HL-60 (cell line): ENCODE measurements at regions not wholly inside any gene's neighbourhood (a gene's known extent, or its start where the extent isn't known, plus 50 kb on each side); places are given as distances from the start of the nearest gene placed in this dataset.

Experiments used
- DNase-seq, 2 experiments: peaks; one replicate each; pipeline ENCODE4 v3.0.0-alpha.2; 2010 to 2020; ENCODE audit warnings: low read depth in 1 of 2, low spot score in 1 of 2
- H3K27ac ChIP-seq: fragments of 250-450 bp; sonication (Bioruptor Pico); replicated peaks from 2 replicates; pipeline ENCODE4 v1.5.1; 2020; ENCODE audit warnings: mild to moderate bottlenecking, moderate library complexity
- H3K27me3 ChIP-seq: fragments of 250-450 bp; sonication (Bioruptor Pico); 2 replicates; pipeline ENCODE4 v1.5.1; 2021; ENCODE audit warnings: mild to moderate bottlenecking, moderate library complexity; ENCODE audit not compliant: insufficient read depth, poor library complexity, severe bottlenecking
- H3K4me3 ChIP-seq: replicated peaks from 2 replicates; pipeline ENCODE4 v1.5.1; 2011; ENCODE audit warnings: mild to moderate bottlenecking, control low read depth, low read length; ENCODE audit not compliant: insufficient read depth
- GABPA ChIP-seq: IDR thresholded peaks from 2 replicates; pipeline ENCODE4 v1.6.1; 2012; ENCODE audit warnings: low read depth
- POLR2AphosphoS5 ChIP-seq: IDR thresholded peaks from 2 replicates; pipeline ENCODE4 v1.6.1; 2012; ENCODE audit warnings: low read depth
- REST ChIP-seq: IDR thresholded peaks from 2 replicates; pipeline ENCODE4 v1.6.1; 2012; ENCODE audit warnings: low read depth; ENCODE audit not compliant: insufficient replicate concordance
- SPI1 ChIP-seq: IDR thresholded peaks from 2 replicates; pipeline ENCODE4 v1.6.1; 2012; ENCODE audit warnings: low read depth, mild to moderate bottlenecking, borderline replicate concordance
- TF ChIP-seq, protein P1 (sequence below): IDR thresholded peaks from one replicate; pipeline ENCODE4 v1.5.1; 2011; ENCODE audit warnings: low read length, control low read depth, inconsistent platforms; ENCODE audit not compliant: insufficient read depth

DNA sequence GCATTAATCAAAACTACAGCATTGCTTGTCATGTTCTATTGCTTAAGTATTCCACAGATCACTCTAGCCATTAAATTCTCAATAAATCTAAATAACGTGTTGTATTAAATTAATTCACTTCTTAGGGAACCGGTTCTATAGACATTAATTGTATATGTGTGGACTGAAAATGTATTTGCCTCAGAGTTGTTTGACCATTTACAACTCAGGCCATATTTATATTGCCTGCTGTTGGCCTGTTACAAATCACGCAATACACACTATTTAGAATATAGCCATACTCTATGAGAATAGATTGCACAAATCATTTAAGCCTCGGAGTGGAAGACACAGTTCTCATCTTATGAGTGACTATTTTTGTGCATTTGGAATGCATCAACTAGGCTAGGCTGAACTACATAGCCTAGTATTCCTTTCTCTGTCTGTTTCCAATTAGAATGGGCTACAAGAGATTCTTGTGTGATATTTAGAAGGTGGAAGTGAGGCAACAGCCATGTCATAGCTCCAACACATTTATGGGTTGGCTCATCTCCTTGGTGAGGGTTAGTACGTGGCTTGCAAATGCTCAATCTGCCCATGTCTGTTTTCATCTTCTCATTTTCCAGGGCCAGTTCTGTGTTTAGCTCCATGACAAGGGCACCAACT lies 1116.1 kb downstream of the PCDH9 start:
- H3K27ac ChIP-seq: no peak overlapping the region
- DNase-seq: no peak
- no peaks in the 10 kb centered on the region for H3K27me3 ChIP-seq
- TF ChIP-seq GABPA (no peak), REST (no peak), SPI1 (no peak)
- TF ChIP-seq, protein P1, sequence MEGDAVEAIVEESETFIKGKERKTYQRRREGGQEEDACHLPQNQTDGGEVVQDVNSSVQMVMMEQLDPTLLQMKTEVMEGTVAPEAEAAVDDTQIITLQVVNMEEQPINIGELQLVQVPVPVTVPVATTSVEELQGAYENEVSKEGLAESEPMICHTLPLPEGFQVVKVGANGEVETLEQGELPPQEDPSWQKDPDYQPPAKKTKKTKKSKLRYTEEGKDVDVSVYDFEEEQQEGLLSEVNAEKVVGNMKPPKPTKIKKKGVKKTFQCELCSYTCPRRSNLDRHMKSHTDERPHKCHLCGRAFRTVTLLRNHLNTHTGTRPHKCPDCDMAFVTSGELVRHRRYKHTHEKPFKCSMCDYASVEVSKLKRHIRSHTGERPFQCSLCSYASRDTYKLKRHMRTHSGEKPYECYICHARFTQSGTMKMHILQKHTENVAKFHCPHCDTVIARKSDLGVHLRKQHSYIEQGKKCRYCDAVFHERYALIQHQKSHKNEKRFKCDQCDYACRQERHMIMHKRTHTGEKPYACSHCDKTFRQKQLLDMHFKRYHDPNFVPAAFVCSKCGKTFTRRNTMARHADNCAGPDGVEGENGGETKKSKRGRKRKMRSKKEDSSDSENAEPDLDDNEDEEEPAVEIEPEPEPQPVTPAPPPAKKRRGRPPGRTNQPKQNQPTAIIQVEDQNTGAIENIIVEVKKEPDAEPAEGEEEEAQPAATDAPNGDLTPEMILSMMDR: no peak
- H3K4me3 ChIP-seq: no peak overlapping the region

- TF ChIP-seq GABPA (no peak), SPI1 (no peak)
- Histone ChIP-seq H3K27ac (no peak overlapping the region), H3K27me3 (no peaks in the 10 kb centered on the region), H3K4me3 (no peak overlapping the region)
- no peak for DNase-seq
These were observed 1118.5 kb downstream of the PCDH9 start for GRCh38 chr13:66111628-66112027.

- Histone ChIP-seq H3K27ac (no peak overlapping the region), H3K27me3 (no peaks in the 10 kb centered on the region), H3K4me3 (no peak overlapping the region)
- TF ChIP-seq SPI1 (no peak), REST (no peak), GABPA (no peak), POLR2AphosphoS5 (no peak)
- TF ChIP-seq, protein P1: no peak
- DNase-seq: no peak
These were observed 1123.9 kb downstream of the PCDH9 start for GRCh38 chr13:66106246-66106645.

DNA sequence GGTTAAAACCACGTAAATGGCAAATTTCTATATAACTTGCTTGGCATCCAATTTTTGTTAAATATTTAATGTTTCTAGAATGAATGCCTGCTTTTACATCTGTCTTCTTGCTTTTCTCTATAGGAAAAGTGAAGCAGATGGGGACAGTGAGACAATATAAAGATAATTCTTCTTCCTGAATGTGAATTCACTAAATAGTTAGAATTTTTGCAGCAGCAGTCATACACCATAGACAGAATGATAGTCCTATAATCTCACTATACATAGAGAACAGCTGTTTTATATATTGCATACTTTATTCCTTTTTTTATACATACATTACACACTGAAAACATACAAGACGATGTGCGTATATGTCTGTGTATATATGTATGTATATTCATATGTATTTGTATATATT lies 1127.3 kb downstream of the PCDH9 start:
- Histone ChIP-seq H3K27me3 (no peaks in the 10 kb centered on the region), H3K27ac (no peak overlapping the region), H3K4me3 (no peak overlapping the region)
- TF ChIP-seq POLR2AphosphoS5 (no peak), SPI1 (no peak)
- no peak for DNase-seq

DNA sequence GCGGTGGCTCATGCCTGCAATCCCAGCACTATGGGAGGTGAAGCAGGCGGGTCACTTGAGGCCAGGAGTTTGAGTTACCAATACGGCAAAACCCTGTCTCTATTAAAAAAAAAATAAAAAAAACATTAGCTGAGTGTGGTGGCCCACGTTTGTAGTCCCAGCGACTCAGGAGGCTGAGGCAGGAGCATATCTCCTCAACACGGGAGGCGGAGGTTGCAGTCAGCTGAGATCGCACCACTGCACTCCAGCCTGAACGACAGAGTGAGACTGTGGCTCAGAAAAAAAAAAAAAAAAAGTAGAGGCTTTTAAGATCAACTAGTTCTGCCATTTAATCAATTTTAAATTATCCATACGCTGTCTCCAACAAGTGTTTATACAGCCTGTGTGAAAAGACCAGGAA lies 1130.3 kb downstream of the PCDH9 start:
- no peak overlapping the region for H3K27ac ChIP-seq
- H3K27me3 ChIP-seq: no peaks in the 10 kb centered on the region
- no peak overlapping the region for H3K4me3 ChIP-seq
- DNase-seq: no peak
- TF ChIP-seq, protein P1: no peak
- TF ChIP-seq POLR2AphosphoS5: no peak
- TF ChIP-seq SPI1: no peak
- no peak for TF ChIP-seq GABPA
- TF ChIP-seq REST: no peak
